ENCODE measurements at regions not wholly inside any gene's neighbourhood (a gene's known extent, or its start where the extent isn't known, plus 50 kb on each side); places are given as distances from the start of the nearest gene placed in this dataset.

DNA sequence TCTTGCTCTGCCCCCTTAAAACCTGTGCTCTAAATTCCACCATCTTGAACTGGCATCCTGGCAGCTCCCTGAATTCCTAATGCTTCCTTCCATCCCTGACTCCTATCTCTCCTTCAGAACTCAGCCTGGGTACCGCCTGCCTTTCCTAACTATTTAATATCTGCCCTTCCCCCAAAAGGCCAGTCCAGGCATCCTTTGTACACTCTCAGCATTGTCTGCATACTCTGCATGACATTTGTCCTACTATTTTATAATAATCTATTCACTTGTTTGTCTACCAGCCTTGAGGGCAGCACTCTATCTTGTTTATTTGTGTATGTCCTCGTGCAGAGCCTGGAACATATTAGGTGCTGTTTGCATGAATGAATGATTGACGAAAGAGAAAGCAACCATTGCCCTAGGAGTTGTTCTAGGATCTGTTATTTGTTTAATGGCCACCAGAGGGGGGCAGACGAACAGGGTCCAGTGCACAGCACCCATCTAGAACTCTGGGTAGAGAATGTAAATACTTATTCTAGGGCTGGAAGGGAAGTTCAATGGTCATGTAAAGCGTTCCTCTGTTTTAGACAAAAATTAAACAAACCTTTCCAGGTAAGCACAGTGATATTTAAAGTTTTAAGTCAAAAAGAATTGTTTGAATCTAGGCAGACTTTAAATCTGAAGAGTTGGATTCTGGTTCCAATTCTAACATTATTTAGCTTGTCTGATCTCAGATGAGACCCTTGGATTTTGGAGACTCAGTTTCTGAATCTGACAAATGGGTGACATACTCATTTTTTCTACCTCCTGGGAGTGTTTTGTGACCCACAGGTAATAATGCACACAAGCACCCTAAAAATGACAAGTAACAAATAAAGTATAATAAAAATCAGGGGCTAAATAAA, 125.8 kb upstream of the GALNT15 start:
- no peak for DNase-seq (ENCODE audit: low read depth)
- TF ChIP-seq, protein P1, sequence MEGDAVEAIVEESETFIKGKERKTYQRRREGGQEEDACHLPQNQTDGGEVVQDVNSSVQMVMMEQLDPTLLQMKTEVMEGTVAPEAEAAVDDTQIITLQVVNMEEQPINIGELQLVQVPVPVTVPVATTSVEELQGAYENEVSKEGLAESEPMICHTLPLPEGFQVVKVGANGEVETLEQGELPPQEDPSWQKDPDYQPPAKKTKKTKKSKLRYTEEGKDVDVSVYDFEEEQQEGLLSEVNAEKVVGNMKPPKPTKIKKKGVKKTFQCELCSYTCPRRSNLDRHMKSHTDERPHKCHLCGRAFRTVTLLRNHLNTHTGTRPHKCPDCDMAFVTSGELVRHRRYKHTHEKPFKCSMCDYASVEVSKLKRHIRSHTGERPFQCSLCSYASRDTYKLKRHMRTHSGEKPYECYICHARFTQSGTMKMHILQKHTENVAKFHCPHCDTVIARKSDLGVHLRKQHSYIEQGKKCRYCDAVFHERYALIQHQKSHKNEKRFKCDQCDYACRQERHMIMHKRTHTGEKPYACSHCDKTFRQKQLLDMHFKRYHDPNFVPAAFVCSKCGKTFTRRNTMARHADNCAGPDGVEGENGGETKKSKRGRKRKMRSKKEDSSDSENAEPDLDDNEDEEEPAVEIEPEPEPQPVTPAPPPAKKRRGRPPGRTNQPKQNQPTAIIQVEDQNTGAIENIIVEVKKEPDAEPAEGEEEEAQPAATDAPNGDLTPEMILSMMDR (IDR thresholded peaks at IDR 0.05; ENCODE audit: control insufficient read depth, extremely low read depth, insufficient read depth): peak; percentile 74
- no peak overlapping the region for H3K4me3 ChIP-seq (ENCODE audit: low read depth, low read length)

DNA sequence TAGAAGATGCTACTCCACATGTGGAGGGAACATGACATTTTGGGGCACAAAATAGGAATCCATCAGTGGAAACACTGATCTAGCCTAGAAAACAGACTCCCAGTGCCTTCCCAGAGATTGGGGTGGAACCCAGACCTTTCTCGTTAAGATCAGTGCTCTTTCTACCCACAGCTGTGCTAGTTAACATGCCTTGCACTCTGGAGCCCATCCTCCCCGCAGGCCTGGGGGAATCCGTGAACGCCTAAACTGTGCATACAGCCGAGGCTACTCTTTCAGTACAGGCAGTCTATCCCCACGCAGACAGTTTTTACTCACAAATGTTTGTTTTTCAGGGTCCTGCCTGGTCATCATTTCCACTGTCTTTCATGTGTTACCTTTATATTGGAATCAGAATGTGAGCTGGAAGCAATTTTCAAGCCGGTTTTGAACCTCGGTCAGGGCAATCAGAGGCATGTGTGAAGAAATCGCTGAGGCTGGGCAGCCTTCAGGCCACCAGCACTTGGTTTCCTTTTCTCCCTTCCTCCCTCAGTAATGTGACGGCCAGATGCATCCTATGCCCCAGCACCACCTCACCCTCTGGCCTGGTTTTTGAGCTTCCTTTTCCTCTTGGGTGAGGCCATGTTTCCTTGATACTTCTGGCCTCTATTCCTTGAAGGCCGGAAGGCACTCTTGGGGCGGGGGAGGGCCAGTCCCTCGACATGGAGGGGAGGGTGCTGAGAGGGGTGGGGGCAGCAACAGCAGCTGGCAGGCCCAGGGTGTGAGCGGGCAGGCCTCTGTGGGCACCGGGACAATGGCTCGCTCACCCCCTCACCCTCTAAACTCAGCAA, 123.6 kb upstream of the GALNT15 start:
- DNase-seq (ENCODE audit: low read depth): no peak
- H3K4me3 ChIP-seq (ENCODE audit: low read depth, low read length): no peak overlapping the region
- TF ChIP-seq, protein P1 (IDR thresholded peaks at IDR 0.05; ENCODE audit: control insufficient read depth, extremely low read depth, insufficient read depth): no peak

DNA sequence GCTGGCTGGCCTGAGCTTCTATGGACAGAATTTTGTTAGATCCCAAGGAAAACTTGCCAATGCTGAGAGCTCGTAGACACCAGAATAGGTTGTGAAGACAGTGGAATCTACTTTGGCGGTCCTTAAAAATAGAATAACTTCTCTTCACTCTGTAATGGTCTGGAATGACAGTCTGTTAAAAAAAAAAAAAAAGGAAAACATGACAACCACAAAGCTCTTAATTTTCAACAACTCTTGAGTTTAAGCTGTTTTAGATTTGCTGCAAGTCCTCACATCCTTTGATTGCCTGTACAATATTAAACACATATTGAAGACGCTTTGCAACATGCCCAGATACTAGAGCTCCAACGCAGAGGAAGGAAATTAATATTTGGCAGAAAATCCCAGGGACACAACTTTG, 122.8 kb upstream of the GALNT15 start:
- TF ChIP-seq, protein P1 (IDR thresholded peaks at IDR 0.05; ENCODE audit: control insufficient read depth, extremely low read depth, insufficient read depth): no peak
- DNase-seq (ENCODE audit: low read depth): no peak
- H3K4me3 ChIP-seq (ENCODE audit: low read depth, low read length): no peak overlapping the region

DNA sequence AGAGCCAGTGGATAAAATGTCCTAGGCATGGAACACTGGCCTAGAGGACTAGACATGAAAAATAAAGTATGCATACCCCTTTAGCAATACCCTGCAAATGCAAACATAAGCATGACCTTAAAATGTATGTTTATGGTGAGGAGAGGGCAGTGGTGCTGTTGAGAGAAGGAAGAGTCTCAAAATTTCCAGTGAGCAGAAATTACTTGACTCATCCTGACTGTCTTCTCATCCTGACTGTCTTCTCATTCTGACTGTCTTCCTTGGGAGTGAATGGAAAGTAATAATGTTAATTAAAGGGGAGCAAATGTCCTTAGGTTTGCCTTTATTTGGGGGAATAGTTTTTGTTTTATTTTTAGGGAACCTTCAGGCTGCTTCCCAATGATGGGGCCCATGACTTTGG, 121.5 kb upstream of the GALNT15 start:
- DNase-seq (ENCODE audit: low read depth): no peak
- TF ChIP-seq, protein P1 (IDR thresholded peaks at IDR 0.05; ENCODE audit: control insufficient read depth, extremely low read depth, insufficient read depth): no peak
- H3K4me3 ChIP-seq (ENCODE audit: low read depth, low read length): no peak overlapping the region

DNA sequence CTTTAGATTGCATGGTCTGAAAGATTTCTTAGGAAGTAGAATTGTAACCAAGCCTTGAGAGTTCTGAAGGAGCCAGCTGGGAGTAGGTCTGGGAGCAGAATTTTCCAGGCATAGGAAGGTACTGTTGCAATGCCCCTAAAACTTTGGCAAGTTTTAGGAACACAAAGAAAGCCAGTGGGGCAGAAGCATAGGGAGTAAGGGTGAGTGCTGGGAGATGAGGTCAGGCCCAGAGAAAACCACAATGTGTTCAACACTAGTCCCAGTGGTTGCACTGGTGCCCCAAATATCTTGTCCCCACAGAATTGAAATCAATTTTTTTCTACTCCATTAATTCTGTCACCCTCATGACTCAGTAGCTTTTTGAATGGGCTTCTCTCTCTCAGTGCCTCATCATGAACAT, 120.7 kb upstream of the GALNT15 start:
- no peak overlapping the region for H3K4me3 ChIP-seq (ENCODE audit: low read depth, low read length)
- TF ChIP-seq, protein P1 (IDR thresholded peaks at IDR 0.05; ENCODE audit: control insufficient read depth, extremely low read depth, insufficient read depth): no peak
- no peak for DNase-seq (ENCODE audit: low read depth)

DNA sequence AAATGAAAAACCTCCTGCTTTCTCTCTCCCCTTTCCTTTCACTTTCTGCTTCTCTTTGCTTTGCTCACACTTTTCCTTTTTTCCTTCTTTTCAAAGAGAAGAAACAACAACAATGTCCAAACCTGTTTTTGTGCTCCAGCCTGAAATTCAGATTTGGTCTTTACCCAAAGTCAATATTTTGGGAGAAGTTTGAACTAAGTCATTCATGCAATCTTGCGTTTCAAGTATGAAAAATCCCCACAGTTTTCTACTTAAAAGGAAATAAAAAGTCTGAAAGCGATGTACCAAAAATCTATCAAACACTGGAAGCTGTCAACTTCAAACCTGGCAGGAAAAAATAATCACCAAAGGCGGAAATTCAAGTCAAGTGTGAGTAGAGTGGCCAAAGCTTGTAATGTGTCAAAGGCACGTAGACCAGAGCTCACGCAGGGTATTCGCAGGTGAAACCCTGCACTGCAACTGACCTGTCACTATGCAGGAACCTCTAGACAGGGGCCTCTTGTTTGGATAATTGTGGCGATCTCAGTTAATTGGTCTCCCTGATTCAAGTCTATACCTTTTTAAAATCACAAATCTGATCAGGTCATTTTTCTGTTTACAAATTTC, 118.8 kb upstream of the GALNT15 start:
- H3K4me3 ChIP-seq (ENCODE audit: low read depth, low read length): no peak overlapping the region
- DNase-seq (ENCODE audit: low read depth): no peak
- TF ChIP-seq, protein P1 (IDR thresholded peaks at IDR 0.05; ENCODE audit: control insufficient read depth, extremely low read depth, insufficient read depth): no peak

All from LNCaP clone FGC (cell line).